Testis (tissue), 2 donors: ENCODE measurements at regions not wholly inside any gene's neighbourhood (a gene's known extent, or its start where the extent isn't known, plus 50 kb on each side); places are given as distances from the start of the nearest gene placed in this dataset.

Source experiments
- DNase-seq: peaks from one replicate; pipeline ENCODE4 v3.0.0-alpha.2; 2019
- H3K27ac ChIP-seq, 2 donors: fragments of 200-600 bp; sonication (generic); one replicate each; pipeline ENCODE4 v1.5.1; 2019
- H3K27me3 ChIP-seq: fragments of 200-600 bp; sonication (generic); one replicate; pipeline ENCODE4 v1.5.1; 2019
- H3K36me3 ChIP-seq: fragments of 200-600 bp; sonication (generic); one replicate; pipeline ENCODE4 v1.5.1; 2017; ENCODE audit warnings: low read depth; ENCODE audit errors: missing control alignments
- H3K4me1 ChIP-seq: fragments of 200-600 bp; sonication (generic); one replicate; pipeline ENCODE4 v1.5.1; 2019
- H3K4me3 ChIP-seq, 2 donors: fragments of 200-600 bp; sonication (generic); one replicate each; pipeline ENCODE4 v1.5.1; 2017 to 2019
- H3K9me3 ChIP-seq: fragments of 200-600 bp; sonication (generic); one replicate; pipeline ENCODE4 v1.5.1; 2017
- CTCF ChIP-seq, 3 experiments: fragments of 450-650 bp in 2 of 3; fragments of 200-600 bp in 1 of 3; sonication (generic) in 1 of 3; IDR thresholded peaks; one replicate each; pipeline ENCODE4 v1.5.1; 2016 to 2019; ENCODE audit warnings: antibody characterized with exemption in 3 of 3, mild to moderate bottlenecking in 2 of 3, moderate library complexity in 1 of 3
- POLR2A ChIP-seq: fragments of 450-650 bp; IDR thresholded peaks from one replicate; pipeline ENCODE4 v1.6.1; 2017; ENCODE audit warnings: antibody characterized with exemption, mild to moderate bottlenecking, moderate library complexity
- WGBS, 2 donors: methylation state at CpG; one replicate each; pipeline ENCODE4 v1.1.5; 2018; 5-methylcytosine and 5-hydroxymethylcytosine counted together
- intact Hi-C: fragments of 100-400 bp; cut with DNase I; formaldehyde crosslinking; loops from one replicate; pipeline ENCODE4 v1.15.1; 2023; ENCODE audit warnings: low total_unique reads

- WGBS, 2 donors = 56 to 65% methylated on average over 7 of the region's 7 CpGs
- TF ChIP-seq CTCF (IDR thresholded peaks at IDR 0.05) (no peak), POLR2A (no peak)
- no peak overlapping the region for H3K4me3 ChIP-seq
- no peaks in the 10 kb centered on the region for H3K36me3 ChIP-seq
- no peaks in the 10 kb centered on the region for H3K4me1 ChIP-seq
- H3K27ac ChIP-seq = no peak overlapping the region
- DNase-seq = no peak
- intact Hi-C loops = no loop called here
- H3K9me3 ChIP-seq = no peaks in the 10 kb centered on the region
- no peaks in the 10 kb centered on the region for H3K27me3 ChIP-seq
These were observed 173.9 kb downstream of the HHIPL2 start for GRCh38 chr1:222373831-222374602.

- H3K4me1 ChIP-seq = peaks cover 4% of the 10 kb centered on the region
- TF ChIP-seq CTCF (IDR thresholded peaks at IDR 0.05) = no peak
- TF ChIP-seq POLR2A = no peak
These were observed 174.7 kb downstream of the HHIPL2 start for GRCh38 chr1:222373216-222373615.

GRCh38 chr1:222372221-222372620, 175.7 kb downstream of the HHIPL2 start:
- H3K27ac ChIP-seq = no peak overlapping the region
- WGBS, 2 donors = 97% methylated on average over 3 of the region's 3 CpGs
- intact Hi-C loops = no loop called here
- H3K4me3 ChIP-seq = no peak overlapping the region
- H3K36me3 ChIP-seq = no peaks in the 10 kb centered on the region
- H3K27me3 ChIP-seq = no peaks in the 10 kb centered on the region
- TF ChIP-seq CTCF (IDR thresholded peaks at IDR 0.05) = no peak
- TF ChIP-seq POLR2A = no peak
- no peaks in the 10 kb centered on the region for H3K9me3 ChIP-seq
- H3K4me1 ChIP-seq = peaks cover 4% of the 10 kb centered on the region
- no peak for DNase-seq

More at GRCh38 chr1:222373216-222373615, 174.7 kb downstream of the HHIPL2 start:
- H3K27me3 ChIP-seq = no peaks in the 10 kb centered on the region
- no peak for DNase-seq
- H3K9me3 ChIP-seq = no peaks in the 10 kb centered on the region
- no peak overlapping the region for H3K4me3 ChIP-seq
- H3K27ac ChIP-seq = no peak overlapping the region
- intact Hi-C loops = no loop called here
- H3K36me3 ChIP-seq = no peaks in the 10 kb centered on the region

GRCh38 chr1:222370913-222371675, 176.8 kb downstream of the HHIPL2 start:
- TF ChIP-seq POLR2A = no peak
- no peak for TF ChIP-seq CTCF (IDR thresholded peaks at IDR 0.05)
- no peak for DNase-seq
- Histone ChIP-seq H3K36me3 (no peaks in the 10 kb centered on the region), H3K9me3 (no peaks in the 10 kb centered on the region), H3K4me3 (no peak overlapping the region), H3K27me3 (no peaks in the 10 kb centered on the region), H3K4me1 (peaks cover 4% of the 10 kb centered on the region), H3K27ac (no peak overlapping the region)
- intact Hi-C loops = no loop called here
- 89 to 93% methylated on average over 7 of the region's 7 CpGs for WGBS, 2 donors
